GM12873 (cell line): ENCODE measurements at regions not wholly inside any gene's neighbourhood (a gene's known extent, or its start where the extent isn't known, plus 50 kb on each side); places are given as distances from the start of the nearest gene placed in this dataset.

ENCODE experiments used
- CTCF ChIP-seq: IDR thresholded peaks from 2 replicates; pipeline ENCODE4 v1.5.1; 2012; ENCODE audit warnings: low read depth, mild to moderate bottlenecking, moderate library complexity, low read length, control low read depth; ENCODE audit not compliant: insufficient read depth; ENCODE audit errors: missing control alignments

GRCh38 chr1:72986591-72987290 is 704.4 kb upstream of the NEGR1 start:
- no peak for TF ChIP-seq CTCF

GRCh38 chr1:72969461-72969860 is 687.1 kb upstream of the NEGR1 start:
- TF ChIP-seq CTCF: no peak

DNA sequence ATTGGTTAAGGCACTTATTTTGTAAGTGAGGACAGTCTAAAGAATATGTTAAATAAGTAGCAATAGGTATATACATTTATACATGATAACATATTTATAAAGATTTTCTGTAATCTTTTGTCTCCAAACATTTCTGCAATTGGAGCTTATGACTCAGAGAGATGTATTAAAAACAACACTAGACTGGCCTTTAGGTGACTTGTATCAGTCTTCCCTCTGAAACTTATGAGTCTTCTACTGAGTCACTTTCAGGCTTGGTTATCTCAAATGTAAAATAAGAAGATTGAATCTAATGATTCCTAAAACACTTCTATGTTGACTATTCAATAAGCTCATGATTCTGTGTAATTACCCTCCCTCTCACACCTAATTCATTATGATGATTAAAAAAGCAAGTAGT is 672.6 kb upstream of the NEGR1 start:
- TF ChIP-seq CTCF: no peak

DNA sequence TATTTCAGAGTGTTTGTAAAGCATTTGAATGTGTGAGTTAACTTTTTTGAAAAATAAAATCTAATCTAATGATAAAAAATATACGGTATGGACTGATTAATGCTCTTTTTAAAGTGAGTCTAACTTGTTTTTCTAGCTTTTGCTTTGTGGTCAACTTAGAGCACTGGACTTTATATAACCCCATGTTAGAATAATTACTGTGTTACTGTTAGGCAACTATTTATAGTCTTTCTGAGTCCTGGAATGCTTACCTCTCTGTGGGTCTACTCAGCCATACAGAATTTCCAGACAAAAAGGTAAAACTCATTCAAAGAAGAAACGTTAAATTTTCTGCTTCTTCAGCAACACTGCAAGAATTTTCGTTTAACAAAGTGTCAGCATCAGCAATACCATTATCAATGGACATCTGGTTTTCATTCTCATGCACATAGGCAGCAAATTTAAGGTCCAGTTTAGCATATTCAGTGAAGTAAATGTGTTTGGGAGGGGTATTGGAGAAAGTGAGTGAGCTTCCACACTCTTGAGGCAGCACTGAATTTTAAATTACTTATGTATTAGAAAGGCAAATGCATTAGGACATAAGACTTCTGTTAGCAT is 664.7 kb upstream of the NEGR1 start:
- TF ChIP-seq CTCF: no peak

- TF ChIP-seq CTCF: no peak
Measured at GRCh38 chr1:72942008-72942407, 659.7 kb upstream of the NEGR1 start.

GRCh38 chr1:72938408-72938807 is 656.1 kb upstream of the NEGR1 start:
- no peak for TF ChIP-seq CTCF

- TF ChIP-seq CTCF: no peak
Measured at GRCh38 chr1:72937905-72938304, 655.6 kb upstream of the NEGR1 start.
